ENCODE measurements at regions not wholly inside any gene's neighbourhood (a gene's known extent, or its start where the extent isn't known, plus 50 kb on each side); places are given as distances from the start of the nearest gene placed in this dataset.

DNA sequence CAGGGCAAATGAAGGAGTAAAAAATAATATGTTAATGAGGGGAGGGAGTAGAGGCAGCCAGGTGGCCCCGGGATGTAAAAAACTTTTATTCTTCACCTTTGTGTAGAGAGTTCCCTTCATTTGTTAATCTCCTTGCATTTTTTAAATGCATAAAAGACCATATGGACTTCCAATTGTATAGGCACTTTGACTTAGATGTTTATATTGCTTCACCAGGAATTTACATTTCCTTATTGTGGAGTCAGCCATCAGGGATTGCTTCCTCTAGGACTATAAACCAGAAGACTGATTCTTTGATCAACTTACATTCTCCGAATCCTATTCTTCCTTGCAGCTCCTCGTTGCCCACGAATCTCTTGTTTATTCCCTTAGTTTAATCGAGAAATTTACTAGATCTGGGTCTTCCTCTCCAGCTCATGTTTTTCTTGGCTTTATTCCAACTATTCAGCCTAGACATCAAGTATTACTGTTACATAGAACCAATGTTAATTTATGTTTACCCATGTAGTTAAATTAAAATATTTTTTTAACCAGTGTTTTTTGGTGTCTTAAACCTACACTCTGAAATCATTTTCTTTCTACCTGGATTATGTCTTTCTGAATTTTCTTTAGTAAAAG is 1187.0 kb upstream of the SLC10A2 start:
- in situ Hi-C loops (cut with HindIII; ENCODE audit: low sequenced_read_pairs), result no loop called here
- TF ChIP-seq, protein P1, sequence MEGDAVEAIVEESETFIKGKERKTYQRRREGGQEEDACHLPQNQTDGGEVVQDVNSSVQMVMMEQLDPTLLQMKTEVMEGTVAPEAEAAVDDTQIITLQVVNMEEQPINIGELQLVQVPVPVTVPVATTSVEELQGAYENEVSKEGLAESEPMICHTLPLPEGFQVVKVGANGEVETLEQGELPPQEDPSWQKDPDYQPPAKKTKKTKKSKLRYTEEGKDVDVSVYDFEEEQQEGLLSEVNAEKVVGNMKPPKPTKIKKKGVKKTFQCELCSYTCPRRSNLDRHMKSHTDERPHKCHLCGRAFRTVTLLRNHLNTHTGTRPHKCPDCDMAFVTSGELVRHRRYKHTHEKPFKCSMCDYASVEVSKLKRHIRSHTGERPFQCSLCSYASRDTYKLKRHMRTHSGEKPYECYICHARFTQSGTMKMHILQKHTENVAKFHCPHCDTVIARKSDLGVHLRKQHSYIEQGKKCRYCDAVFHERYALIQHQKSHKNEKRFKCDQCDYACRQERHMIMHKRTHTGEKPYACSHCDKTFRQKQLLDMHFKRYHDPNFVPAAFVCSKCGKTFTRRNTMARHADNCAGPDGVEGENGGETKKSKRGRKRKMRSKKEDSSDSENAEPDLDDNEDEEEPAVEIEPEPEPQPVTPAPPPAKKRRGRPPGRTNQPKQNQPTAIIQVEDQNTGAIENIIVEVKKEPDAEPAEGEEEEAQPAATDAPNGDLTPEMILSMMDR (IDR thresholded peaks at IDR 0.05; ENCODE audit: low read depth, low read length), result no peak
- peak; percentile 22 for DNase-seq (ENCODE audit: low read depth, low spot score)

GRCh38 chr13:104251931-104252330 is 1185.7 kb upstream of the SLC10A2 start:
- no peak overlapping the region for H3K4me3 ChIP-seq (ENCODE audit: low read depth, low read length)
- no peak for DNase-seq (ENCODE audit: low read depth, low spot score)
- in situ Hi-C loops (cut with HindIII; ENCODE audit: low sequenced_read_pairs), result no loop called here
- TF ChIP-seq, protein P1 (IDR thresholded peaks at IDR 0.05; ENCODE audit: low read depth, low read length), result no peak

More for the DNA sequence above, 1187.0 kb upstream of the SLC10A2 start:
- H3K4me3 ChIP-seq (ENCODE audit: low read depth, low read length), result no peak overlapping the region

- H3K4me3 ChIP-seq (ENCODE audit: low read depth, low read length), result no peak overlapping the region
- TF ChIP-seq, protein P1 (IDR thresholded peaks at IDR 0.05; ENCODE audit: low read depth, low read length), result no peak
- in situ Hi-C loops (cut with HindIII; ENCODE audit: low sequenced_read_pairs), result no loop called here
- DNase-seq (ENCODE audit: low read depth, low spot score), result no peak
Measured at GRCh38 chr13:104246955-104247354, 1180.7 kb upstream of the SLC10A2 start.

DNA sequence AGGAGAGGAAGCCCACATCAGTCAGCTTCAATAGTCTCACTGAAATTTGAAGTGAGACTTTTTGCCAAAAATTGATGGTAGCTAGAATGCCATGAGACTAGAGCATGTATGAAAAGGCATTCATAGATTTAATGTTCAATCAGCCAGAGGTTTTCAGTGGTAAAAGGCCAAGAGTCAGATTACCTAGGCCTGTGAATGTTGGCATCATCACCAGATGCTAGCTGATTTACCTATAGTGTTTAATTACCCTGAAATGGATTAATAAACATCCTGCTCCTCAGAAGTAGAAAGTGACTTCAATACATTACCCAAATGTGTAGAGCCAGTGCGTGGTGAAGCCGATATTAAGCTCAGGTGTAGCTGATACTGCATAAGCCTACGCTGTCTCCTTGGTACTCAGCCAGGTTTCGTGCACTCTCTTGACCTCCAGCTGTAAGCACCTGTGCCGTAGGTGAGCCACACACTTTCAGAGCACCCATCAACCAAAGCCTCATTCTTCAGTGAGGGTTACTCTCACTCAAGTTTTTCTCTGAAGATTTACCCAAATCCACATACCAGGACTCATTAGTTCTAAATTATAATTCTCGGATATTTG is 1140.3 kb upstream of the SLC10A2 start:
- TF ChIP-seq, protein P1 (IDR thresholded peaks at IDR 0.05; ENCODE audit: low read depth, low read length), result no peak
- in situ Hi-C loops (cut with HindIII; ENCODE audit: low sequenced_read_pairs), result no loop called here

GRCh38 chr13:104204177-104204576 is 1138.0 kb upstream of the SLC10A2 start:
- in situ Hi-C loops (cut with HindIII; ENCODE audit: low sequenced_read_pairs), result no loop called here
- TF ChIP-seq, protein P1 (IDR thresholded peaks at IDR 0.05; ENCODE audit: low read depth, low read length), result no peak
- no peak for DNase-seq (ENCODE audit: low read depth, low spot score)
- H3K4me3 ChIP-seq (ENCODE audit: low read depth, low read length), result no peak overlapping the region

More for the DNA sequence above, 1140.3 kb upstream of the SLC10A2 start:
- DNase-seq (ENCODE audit: low read depth, low spot score), result no peak
- no peak overlapping the region for H3K4me3 ChIP-seq (ENCODE audit: low read depth, low read length)

DNA sequence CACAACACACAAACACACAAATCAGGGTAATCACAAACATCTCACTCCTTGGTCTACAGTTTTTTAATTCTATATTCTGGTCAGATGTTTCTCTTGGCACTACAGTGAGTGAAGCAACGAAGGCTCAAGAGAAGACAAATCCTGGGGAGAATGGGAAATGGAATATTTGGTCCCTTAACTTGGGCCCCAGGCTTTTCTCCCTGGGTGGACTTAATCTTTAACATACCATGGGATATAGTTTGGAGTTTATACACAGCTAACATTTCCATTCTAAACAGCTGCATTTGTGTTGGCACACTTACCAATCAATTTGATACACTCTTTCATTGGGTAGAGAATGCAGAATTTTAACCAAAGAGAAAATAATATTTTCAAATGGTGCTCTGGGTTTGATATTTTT is 1132.6 kb upstream of the SLC10A2 start:
- TF ChIP-seq, protein P1 (IDR thresholded peaks at IDR 0.05; ENCODE audit: low read depth, low read length), result no peak
- in situ Hi-C loops (cut with HindIII; ENCODE audit: low sequenced_read_pairs), result no loop called here
- H3K4me3 ChIP-seq (ENCODE audit: low read depth, low read length), result no peak overlapping the region
- no peak for DNase-seq (ENCODE audit: low read depth, low spot score)

All from astrocyte of the spinal cord (primary cell).